Right atrium auricular region (tissue), 2 donors: ENCODE measurements at regions not wholly inside any gene's neighbourhood (a gene's known extent, or its start where the extent isn't known, plus 50 kb on each side); places are given as distances from the start of the nearest gene placed in this dataset.

Experiments used
- DNase-seq: peaks from one replicate; pipeline ENCODE4 v3.0.0-alpha.2; 2019; ENCODE audit warnings: low spot score
- H3K27ac ChIP-seq, 2 donors: fragments of 200-600 bp; sonication (generic); 1 replicate in 1 of 2; 2 replicates in 1 of 2; pipeline ENCODE4 v1.5.1; 2016 to 2019
- H3K27me3 ChIP-seq, 2 donors: fragments of 200-600 bp; sonication (generic); one replicate each; pipeline versions ENCODE4 v1.5.1 to v1.6.0; 2017 to 2019
- H3K36me3 ChIP-seq: fragments of 200-600 bp; sonication (generic); one replicate; pipeline ENCODE4 v1.5.1; 2016
- H3K4me1 ChIP-seq, 2 donors: fragments of 200-600 bp; sonication (generic); one replicate each; pipeline versions ENCODE4 v1.5.1 to v1.6.0; 2017 to 2019
- H3K4me3 ChIP-seq, 2 donors: fragments of 200-600 bp; sonication (generic); 1 replicate in 1 of 2; 2 replicates in 1 of 2; pipeline ENCODE4 v1.5.1; 2017 to 2019; ENCODE audit warnings: mild to moderate bottlenecking in 1 of 2, moderate library complexity in 1 of 2
- H3K9me3 ChIP-seq, 2 donors: fragments of 200-600 bp; sonication (generic); one replicate each; pipeline ENCODE4 v1.5.1; 2019
- TF ChIP-seq, protein P1 (sequence below), 2 donors: fragments of 200-600 bp; sonication (generic); IDR thresholded peaks; one replicate each; pipeline ENCODE4 v1.5.1; 2019; ENCODE audit warnings: antibody characterized with exemption in 2 of 2

DNA sequence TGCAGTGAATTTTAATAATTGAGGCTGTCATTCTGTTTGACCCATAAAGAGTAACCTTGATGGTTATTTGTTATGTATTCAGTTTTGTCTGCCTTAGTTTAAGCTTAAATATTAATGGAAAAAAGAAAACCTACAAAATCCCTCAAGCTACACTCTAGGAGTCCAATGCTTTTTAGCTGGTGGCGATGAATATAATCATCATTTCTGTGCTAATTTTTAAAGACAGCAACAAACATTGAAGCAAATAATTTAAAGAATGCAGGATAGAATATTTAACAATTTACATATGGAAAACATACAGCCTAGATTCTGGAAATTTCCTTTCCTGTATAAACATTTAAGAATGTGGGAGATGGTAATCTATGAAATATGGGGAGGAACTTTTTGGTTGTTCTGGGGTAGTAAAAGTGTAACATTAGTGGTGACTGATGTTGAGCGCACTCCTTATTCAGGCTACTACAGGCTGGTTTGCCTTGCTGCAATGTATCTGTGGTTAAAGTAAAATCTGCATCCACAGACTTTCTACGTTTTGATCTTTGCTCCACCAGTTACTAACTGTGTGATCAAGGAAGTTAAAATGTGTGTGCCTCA is 287.9 kb upstream of the DEFB112 start:
- no peaks in the 10 kb centered on the region for H3K4me1 ChIP-seq
- H3K4me3 ChIP-seq, result no peak overlapping the region
- no peak overlapping the region for H3K27ac ChIP-seq
- TF ChIP-seq, protein P1, sequence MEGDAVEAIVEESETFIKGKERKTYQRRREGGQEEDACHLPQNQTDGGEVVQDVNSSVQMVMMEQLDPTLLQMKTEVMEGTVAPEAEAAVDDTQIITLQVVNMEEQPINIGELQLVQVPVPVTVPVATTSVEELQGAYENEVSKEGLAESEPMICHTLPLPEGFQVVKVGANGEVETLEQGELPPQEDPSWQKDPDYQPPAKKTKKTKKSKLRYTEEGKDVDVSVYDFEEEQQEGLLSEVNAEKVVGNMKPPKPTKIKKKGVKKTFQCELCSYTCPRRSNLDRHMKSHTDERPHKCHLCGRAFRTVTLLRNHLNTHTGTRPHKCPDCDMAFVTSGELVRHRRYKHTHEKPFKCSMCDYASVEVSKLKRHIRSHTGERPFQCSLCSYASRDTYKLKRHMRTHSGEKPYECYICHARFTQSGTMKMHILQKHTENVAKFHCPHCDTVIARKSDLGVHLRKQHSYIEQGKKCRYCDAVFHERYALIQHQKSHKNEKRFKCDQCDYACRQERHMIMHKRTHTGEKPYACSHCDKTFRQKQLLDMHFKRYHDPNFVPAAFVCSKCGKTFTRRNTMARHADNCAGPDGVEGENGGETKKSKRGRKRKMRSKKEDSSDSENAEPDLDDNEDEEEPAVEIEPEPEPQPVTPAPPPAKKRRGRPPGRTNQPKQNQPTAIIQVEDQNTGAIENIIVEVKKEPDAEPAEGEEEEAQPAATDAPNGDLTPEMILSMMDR (IDR thresholded peaks at IDR 0.05), result no peak
- H3K36me3 ChIP-seq, result no peaks in the 10 kb centered on the region
- DNase-seq, result no peak
- H3K9me3 ChIP-seq, result no peaks in the 10 kb centered on the region
- no peaks in the 10 kb centered on the region for H3K27me3 ChIP-seq

DNA sequence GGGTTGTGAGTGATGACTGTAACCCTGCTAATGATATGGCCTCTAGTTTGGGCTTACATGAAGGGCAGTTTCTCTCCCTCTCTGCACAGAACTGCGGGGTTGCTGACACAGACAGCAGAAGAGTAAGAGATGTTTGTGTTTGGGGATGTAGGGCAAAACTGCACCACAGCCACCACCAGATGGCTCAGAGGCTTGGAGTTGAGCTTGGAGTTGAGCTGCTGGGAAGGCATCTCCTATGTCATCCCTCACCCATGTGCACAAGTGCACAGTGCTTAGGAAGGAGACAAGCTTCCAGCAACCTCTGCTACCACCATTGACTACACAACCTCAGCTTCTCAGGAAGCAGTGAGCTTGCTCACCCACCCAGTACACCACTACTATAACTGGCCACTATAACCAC is 303.9 kb upstream of the DEFB112 start:
- no peaks in the 10 kb centered on the region for H3K4me1 ChIP-seq
- no peak overlapping the region for H3K4me3 ChIP-seq
- TF ChIP-seq, protein P1 (IDR thresholded peaks at IDR 0.05), result no peak
- peaks cover 0 to 13% of the 10 kb centered on the region in 2 donors for H3K9me3 ChIP-seq
- H3K36me3 ChIP-seq, result no peaks in the 10 kb centered on the region
- DNase-seq, result no peak
- no peaks in the 10 kb centered on the region for H3K27me3 ChIP-seq
- H3K27ac ChIP-seq, result no peak overlapping the region

DNA sequence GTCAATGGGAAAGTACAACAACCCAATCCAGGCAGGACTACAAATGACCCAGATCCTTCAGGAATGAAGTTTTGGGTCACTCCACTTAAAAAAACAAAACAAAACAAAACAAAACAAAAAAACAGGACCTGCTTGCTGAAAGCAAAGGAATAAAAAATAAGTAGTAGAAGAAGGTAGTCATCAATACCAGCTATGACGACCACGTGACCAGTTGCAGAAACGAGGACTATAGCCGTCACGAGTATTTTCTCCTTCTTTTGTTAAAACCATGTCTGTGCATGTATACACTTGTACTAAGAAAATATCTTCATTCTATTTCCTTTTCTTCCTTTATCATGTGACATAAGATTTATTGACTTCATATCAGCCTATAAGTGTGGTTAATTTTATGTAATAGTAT is 308.4 kb upstream of the DEFB112 start:
- H3K27ac ChIP-seq, result no peak overlapping the region
- TF ChIP-seq, protein P1 (IDR thresholded peaks at IDR 0.05), result no peak
- H3K27me3 ChIP-seq, result no peaks in the 10 kb centered on the region
- no peaks in the 10 kb centered on the region for H3K4me1 ChIP-seq
- peaks cover 0 to 13% of the 10 kb centered on the region in 2 donors for H3K9me3 ChIP-seq
- no peaks in the 10 kb centered on the region for H3K36me3 ChIP-seq
- H3K4me3 ChIP-seq, result no peak overlapping the region
- no peak for DNase-seq

DNA sequence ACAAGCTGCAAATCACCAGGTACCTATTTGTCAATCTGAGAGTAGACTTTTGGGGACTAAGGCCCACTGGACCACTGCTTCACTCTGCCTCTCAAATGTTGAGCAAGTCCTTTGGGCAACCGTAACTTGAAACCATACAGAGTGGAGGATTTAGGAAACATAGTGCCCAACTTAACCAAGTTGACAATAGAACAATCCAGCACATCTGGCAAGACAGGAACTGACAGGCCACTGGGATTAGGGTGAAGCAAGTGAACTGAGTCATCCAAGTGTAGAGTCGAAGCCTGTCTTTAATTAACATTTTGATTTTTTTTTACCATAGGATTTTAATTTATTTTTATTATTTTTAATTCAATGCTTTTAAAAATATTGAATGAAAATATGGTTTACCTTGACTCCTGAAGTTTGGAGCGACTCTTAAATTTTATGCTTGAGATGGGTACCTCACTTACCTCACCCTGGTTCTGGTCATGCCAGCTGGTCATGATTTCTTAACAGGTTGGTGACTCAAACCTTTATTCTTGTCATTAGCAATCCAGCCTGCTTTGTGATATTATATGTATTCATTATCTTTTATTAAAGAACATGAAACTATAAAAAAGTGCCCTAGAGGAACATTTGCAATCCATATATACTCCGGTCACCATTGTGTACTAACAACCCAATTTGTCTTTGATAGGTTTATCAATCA is 312.1 kb upstream of the DEFB112 start:
- DNase-seq, result no peak
- H3K4me1 ChIP-seq, result no peaks in the 10 kb centered on the region
- H3K27me3 ChIP-seq, result no peaks in the 10 kb centered on the region
- TF ChIP-seq, protein P1 (IDR thresholded peaks at IDR 0.05), result no peak
- H3K9me3 ChIP-seq, result no peaks in the 10 kb centered on the region
- no peak overlapping the region for H3K27ac ChIP-seq
- H3K36me3 ChIP-seq, result no peaks in the 10 kb centered on the region
- no peak overlapping the region for H3K4me3 ChIP-seq

DNA sequence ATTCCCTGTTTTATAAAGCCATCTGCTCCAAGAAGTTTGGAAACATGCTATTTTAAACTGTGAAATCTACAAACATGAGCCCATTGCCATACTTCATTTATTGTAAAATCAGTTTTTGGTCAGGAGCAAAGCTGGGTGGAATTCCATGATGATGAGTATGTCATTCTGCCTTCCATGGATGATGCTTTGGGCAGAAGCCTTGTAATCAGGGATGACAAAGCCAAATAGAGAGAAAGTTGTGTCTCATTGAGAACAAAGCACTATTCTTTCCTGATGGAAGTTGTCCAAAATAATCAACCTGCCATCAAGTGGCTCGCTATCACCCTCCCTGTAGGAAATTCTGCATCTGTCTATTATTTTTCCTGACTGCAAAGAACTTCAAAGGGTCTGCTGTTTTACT is 313.0 kb upstream of the DEFB112 start:
- Histone ChIP-seq H3K27me3 (no peaks in the 10 kb centered on the region), H3K9me3 (no peaks in the 10 kb centered on the region), H3K36me3 (no peaks in the 10 kb centered on the region), H3K27ac (no peak overlapping the region), H3K4me1 (no peaks in the 10 kb centered on the region), H3K4me3 (no peak overlapping the region)
- DNase-seq, result no peak
- TF ChIP-seq, protein P1 (IDR thresholded peaks at IDR 0.05), result no peak

DNA sequence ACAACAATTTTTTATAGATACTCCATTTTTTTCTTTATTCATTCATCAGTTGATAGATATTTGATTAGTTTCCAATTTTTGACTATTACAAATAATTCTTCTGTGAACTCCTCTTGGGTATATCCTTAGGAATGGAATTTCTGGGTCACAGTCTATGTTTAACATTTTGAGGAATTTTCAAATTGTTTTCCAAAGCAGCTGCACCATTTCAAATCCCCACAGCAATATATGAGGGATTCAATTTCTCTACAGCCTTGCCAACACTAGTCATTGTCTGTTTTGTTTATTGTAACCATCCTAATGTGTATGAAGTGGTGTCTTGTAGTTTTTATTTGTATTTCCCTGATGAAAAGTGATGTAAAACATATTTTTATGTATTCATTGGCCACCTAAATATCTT is 320.3 kb upstream of the DEFB112 start:
- Histone ChIP-seq H3K4me1 (no peaks in the 10 kb centered on the region), H3K27ac (no peak overlapping the region), H3K36me3 (no peaks in the 10 kb centered on the region), H3K27me3 (no peaks in the 10 kb centered on the region), H3K4me3 (no peak overlapping the region), H3K9me3 (peaks cover 0 to under 1% of the 10 kb centered on the region in 2 donors)
- TF ChIP-seq, protein P1 (IDR thresholded peaks at IDR 0.05), result no peak
- no peak for DNase-seq
